Hematopoietic multipotent progenitor cell treated with erythropoietin and hydrocortisone succinate and interleukin-3 and kit ligand, for 4 days (in vitro differentiated cells): ENCODE measurements at regions not wholly inside any gene's neighbourhood (a gene's known extent, or its start where the extent isn't known, plus 50 kb on each side); places are given as distances from the start of the nearest gene placed in this dataset.
"Not testable (repeated sequence)": the region's sequence is repeated elsewhere in the genome, so short reads cannot be mapped to it uniquely, and the experiment has no call there.

Experiments used
- DNase-seq: peaks from one replicate; pipeline ENCODE4 v3.0.0-alpha.2; 2015

DNA sequence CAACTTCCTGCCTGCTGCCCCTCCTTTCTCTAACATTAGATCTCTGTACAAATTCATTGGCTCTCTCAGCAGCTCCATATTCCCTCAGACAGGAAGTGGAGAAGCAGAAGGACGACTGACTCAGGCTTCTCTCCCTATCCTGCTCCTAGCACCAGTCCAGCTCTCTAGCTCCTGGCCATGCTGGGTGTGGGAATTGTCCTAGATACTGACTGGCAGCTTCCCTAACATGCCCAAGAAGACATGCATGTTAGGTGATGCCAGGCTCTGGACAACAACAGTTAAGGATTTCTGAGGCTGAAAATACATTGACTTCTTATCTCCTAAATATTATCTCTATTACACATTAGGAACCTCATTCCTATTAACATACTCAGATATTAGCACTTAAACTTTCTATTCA is 292.9 kb downstream of the IKZF2 start:
- no peak for DNase-seq

- DNase-seq: no peak
Measured at GRCh38 chr2:212854771-212855170, 296.6 kb downstream of the IKZF2 start.

DNA sequence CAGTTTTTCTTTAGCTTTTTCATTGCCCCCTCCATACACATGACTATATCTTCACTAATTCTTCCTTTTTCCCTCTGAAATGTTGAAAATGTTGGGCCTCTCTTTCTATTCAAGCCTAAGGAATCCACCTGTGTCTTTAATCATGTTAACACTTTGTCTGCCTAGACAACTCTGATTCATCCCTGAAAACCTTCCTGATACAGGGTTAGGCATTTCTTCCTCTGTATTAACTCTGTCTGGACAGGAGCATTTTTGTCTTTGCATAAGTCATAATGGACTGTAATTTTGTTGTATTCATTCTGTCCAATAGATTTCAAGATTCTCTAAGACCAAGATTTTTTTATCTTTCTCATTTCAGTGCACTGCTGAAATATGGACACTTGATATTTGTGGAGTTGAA is 297.3 kb downstream of the IKZF2 start:
- no peak for DNase-seq

- DNase-seq: no peak
Measured at GRCh38 chr2:212845941-212846340, 305.5 kb downstream of the IKZF2 start.

DNA sequence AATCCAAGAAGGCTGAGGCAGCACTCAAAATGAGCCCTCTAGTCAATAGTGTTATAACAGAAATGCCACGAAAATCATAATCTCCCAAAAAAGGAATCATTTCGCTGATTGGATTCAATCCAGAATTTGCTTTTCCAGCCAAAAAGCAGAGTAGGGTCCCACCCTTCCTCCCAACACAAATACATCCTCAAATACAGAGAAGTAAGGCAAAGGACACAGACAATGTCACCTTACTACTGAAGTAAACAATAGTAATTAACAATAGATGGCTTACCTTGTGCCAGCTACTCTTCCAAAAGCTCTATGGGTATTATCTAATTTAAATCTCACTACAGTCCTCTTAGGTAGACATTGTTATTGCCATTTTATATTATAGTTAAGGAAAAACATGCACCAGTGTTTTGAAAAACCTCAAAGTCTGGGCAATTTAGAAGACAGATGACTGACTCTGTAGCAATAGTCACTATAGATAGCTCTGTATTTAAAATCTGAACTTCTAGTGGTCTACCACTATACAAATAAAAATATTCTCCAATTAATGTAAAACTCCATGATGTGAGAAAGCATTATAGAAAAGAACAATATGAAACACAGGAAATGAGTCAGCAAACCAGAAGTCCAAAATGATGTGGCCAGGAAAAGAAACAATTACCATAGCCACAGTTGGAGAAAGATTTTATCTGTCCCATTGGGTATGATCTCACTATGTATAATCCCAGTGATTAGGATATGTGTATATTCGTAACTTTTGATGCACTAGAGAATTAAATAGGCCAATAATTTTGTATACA is 305.0 kb upstream of the ERBB4 start:
- peak; percentile 45 for DNase-seq

DNA sequence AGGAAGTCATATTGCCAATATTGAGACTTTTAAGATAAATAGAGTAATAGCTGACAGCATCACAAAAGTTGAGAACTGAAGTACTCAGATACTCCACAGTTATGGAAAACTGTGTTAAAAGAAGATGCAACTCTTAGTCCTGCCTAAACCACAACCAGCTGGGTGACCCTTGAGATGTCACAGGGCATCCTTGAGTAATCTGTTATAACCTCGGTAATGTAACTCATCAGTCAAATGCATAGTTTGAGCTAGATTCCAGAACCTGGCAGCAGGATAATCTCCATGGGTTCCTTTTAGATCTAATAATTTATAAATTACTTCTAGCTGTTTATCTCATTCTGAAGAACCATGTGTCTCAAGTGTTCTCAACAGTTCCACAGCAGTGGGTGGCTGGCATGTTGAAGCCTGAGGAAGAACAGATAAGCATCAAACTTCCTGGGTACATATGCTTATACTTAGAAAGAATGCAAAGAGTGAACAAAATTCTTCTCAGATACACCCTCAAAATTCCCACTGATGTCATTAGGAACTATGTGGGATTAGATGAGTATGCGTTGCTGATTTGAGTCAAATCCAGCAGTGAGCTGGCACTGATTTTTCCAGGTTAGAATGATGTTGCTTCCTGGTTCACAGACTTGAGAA is 304.1 kb upstream of the ERBB4 start:
- no peak for DNase-seq

- no peak for DNase-seq
Measured at GRCh38 chr2:212841460-212841859, 302.9 kb upstream of the ERBB4 start.

DNA sequence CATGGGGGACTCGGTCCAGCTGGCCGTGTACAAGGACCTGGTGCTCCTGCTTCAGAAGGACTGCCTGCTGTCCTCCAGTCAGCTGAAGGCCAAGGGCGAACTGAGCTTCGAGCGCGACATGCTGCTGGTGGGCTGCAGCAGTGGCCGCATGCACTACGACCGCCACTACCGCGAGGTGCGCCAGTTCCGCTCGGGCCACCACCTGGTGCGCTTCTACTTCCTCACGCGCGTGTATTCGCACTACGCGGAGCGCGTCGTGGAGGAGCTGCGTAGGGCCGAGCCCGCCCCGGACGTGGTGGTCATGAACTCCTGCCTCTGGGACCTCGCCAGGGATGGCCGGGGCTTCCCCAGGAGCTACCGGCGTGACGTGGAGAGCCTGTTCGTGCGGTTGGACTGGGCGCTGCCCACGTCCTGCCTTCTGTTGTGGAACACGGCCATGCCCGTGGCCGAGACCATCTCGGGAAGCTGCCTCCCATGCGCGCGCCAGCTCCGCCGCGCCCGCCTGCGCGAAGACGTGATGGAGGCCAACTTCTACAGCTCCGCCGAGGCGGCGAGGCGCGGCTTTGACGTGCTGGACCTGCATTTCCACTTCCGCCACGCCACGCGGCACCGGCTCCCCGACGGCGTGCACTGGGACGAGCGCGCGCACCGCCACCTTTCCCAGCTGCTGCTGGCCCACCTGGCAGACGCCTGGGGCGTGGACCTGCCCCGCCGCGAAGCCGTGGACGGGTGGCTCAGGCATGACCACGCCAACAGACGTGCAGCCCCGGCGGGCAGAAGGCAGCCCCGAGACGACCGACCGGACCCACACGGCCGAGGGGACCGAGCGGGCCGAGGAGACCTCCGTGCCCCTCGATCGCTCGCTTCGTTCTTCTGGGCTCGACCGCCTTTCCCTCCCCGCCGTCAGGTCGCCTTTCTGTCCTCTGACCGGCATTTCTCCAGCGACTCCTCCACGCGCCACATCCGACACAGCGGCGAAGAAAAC is 293.9 kb upstream of the ERBB4 start:
- no peak for DNase-seq

DNA sequence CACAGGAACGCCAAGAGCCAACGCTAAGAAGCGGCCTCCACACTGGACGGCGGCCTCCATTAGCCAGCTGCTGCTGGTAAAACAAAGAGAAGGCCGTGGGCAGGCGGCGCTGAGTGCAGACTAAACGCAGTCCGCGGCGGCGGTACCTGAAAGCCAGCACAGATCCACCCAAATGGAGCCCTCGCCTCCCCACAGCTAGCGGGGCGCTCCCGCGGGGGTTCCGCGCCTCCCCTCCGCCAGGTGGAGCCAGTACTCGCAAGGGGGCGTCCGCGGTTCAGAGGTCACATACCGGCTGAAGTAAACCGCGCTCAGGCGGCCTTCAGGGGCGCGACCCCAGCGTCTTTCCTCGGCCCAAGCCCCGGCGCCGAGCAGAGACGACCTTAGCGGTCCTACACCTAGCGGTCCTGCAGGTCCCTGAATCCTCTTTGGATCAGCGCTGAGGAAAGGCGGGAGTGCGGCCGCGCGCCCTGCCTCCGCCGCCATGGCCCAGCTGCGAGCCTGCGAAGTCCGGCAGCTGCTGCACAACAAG is 293.1 kb upstream of the ERBB4 start:
- no peak for DNase-seq

DNA sequence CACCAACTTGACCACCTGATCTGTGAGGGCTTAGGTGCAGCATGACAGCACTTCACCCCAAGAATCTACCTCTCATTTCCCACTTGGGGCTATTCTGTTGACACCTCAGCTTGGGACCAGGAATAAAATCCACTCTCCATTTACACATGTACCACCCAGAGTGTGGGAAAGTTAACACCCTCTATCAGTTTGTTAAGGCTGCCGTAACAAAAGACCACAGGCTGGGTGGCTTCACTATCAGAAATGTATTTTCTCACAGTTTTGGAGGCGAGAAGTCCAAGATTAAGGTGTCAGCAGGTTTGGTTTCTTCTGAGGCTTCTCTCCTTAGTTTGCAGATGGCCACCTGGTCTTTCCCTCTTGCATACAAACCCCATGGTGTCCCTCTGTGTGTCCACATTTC is 277.7 kb upstream of the ERBB4 start:
- DNase-seq: peak; percentile 8

GRCh38 chr2:212815453-212815852 is 276.9 kb upstream of the ERBB4 start:
- peak; percentile 79 for DNase-seq

GRCh38 chr2:212814941-212815340 is 276.3 kb upstream of the ERBB4 start:
- no peak for DNase-seq

DNA sequence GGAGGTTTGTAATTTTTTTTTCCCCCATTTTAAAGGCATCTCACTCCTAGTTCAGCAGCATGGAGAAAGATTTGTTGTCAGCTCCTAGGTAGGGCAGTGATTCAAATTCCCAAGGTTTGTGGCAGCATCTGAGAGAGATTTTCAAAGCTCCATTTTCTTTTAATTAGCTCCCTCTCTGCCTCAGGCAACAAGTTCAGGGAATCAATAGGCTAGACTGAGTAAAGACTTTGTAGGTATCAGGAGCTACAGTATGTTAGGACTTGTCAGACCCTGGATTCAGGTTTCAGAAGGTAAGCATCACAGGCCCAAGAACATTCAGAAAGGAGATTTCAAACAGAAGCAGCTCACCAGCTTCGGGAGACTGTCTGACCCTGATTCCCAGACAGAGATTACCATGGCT is 273.3 kb upstream of the ERBB4 start:
- no peak for DNase-seq

- DNase-seq: peak; percentile 83
Measured at GRCh38 chr2:212811036-212811805, 272.6 kb upstream of the ERBB4 start.

- DNase-seq: no peak
Measured at GRCh38 chr2:212797484-212798205, 259.0 kb upstream of the ERBB4 start.

DNA sequence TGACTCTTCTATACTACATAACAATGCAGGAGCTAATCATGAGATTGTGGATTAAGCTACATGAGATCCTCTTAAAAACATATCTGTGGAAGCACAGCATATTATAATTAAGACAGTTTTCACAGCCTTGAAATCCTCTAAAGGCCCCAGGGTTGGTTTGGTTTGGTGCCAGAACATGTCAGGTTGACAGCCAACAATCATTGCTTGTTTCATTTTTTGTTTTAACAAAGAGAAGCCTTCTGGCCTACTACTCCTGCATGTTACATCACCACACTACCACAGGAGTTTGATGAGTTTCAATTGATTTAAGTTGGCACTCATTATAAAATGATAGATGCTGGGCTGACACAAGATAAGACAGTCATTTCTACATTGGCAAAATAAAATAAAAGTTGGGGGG is 255.9 kb upstream of the ERBB4 start:
- no peak for DNase-seq

GRCh38 chr2:212791569-212791968 is 253.0 kb upstream of the ERBB4 start:
- peak; percentile 56 for DNase-seq

DNA sequence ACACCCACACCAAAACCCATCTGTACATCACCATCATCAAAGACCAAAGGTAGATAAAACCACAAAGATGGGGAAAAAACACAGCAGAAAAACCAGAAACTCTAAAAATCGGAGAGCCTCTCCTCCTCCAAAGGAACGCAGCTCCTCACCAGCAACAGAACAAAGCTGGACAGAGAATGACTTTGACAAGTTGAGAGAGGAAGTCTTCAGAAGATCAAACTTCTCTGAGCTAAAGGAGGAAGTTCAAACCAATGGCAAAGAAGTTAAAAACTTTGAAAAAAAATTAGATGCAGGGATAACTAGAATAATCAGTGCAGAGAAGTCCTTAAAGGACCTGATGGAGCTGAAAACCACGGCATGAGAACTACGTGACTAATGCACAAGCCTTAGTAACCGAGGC is 247.5 kb upstream of the ERBB4 start:
- DNase-seq: not testable (repeated sequence)

DNA sequence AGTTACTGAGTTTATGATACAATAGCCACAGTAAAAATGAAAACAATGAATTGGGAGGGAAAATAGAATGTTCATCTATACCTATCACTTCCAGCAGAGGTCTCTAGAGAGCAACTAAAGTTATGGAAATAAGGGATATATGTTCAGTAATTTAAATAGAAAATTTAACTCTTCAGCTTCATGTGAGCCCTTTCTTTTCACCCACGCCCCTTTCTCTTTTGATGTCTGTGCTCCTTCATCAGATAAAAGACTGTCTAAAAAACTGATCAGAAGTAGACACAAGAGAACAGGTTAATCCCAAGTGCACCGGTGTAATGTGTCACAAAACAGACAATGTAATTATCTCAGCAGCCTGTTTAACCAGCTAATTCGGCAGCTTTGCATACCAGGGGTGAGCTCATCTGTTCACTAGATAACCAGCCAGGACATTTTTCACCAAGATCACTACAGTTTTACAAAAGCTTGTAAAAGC is 238.5 kb upstream of the ERBB4 start:
- peak; percentile 75 for DNase-seq

DNA sequence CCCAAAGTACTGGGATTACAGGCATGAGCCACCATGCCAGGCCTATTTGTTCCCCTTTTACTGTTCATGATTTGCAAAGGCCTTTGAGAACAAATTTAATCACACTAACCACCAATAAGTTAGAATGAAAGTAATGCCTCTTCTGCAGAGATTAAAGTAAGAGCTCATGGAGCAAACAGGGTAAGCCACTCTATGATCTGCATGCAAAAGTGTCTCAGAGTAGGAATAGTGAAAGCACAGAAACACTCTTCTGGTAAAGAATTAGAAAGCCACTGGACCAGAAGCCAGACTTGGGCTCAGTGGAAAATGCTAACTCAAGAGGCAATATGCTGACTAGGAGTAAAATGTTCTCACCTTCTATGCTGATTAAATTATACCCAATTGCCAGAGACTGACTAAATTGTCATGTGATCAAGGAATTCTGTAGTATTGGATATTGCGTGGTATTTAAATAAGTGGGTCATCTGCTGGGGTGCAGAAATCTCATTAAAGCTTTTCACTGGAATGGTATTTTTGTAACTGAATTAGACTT is 235.3 kb upstream of the ERBB4 start:
- DNase-seq: no peak

- no peak for DNase-seq
Measured at GRCh38 chr2:212770240-212770639, 231.6 kb upstream of the ERBB4 start.
